Chondrocyte (in vitro differentiated cells): ENCODE measurements at regions not wholly inside any gene's neighbourhood (a gene's known extent, or its start where the extent isn't known, plus 50 kb on each side); places are given as distances from the start of the nearest gene placed in this dataset.

Source experiments
- DNase-seq: peaks from one replicate; pipeline ENCODE4 v3.0.0; 2021; ENCODE audit warnings: mixed read lengths, low spot score
- H3K27ac Mint-ChIP-seq: one replicate; pipeline ENCODE4 v1.8.0; 2021; ENCODE audit warnings: mild to moderate bottlenecking, moderate library complexity, mixed read lengths; ENCODE audit not compliant: unreplicated experiment
- H3K27me3 Mint-ChIP-seq: 2 replicates; pipeline ENCODE4 v1.8.0; 2021; ENCODE audit warnings: low read depth, mixed read lengths
- H3K36me3 Mint-ChIP-seq: 2 replicates; pipeline ENCODE4 v1.8.0; 2021; ENCODE audit warnings: low read depth, mixed read lengths
- H3K4me1 Mint-ChIP-seq: 2 replicates; pipeline ENCODE4 v1.8.0; 2021; ENCODE audit warnings: low read depth, mild to moderate bottlenecking, mixed read lengths
- H3K4me3 Mint-ChIP-seq: one replicate; pipeline ENCODE4 v1.8.0; 2021; ENCODE audit warnings: mild to moderate bottlenecking, moderate library complexity, mixed read lengths; ENCODE audit not compliant: unreplicated experiment
- H3K9me3 Mint-ChIP-seq: 2 replicates; pipeline ENCODE4 v1.8.0; 2021; ENCODE audit warnings: low read depth, mixed read lengths
- TF ChIP-seq, protein P1 (sequence below): fragments of 200-600 bp; sonication (generic); IDR thresholded peaks from 2 replicates; pipeline ENCODE4 v1.5.0; 2021; ENCODE audit warnings: antibody characterized with exemption, mild to moderate bottlenecking, moderate library complexity

DNA sequence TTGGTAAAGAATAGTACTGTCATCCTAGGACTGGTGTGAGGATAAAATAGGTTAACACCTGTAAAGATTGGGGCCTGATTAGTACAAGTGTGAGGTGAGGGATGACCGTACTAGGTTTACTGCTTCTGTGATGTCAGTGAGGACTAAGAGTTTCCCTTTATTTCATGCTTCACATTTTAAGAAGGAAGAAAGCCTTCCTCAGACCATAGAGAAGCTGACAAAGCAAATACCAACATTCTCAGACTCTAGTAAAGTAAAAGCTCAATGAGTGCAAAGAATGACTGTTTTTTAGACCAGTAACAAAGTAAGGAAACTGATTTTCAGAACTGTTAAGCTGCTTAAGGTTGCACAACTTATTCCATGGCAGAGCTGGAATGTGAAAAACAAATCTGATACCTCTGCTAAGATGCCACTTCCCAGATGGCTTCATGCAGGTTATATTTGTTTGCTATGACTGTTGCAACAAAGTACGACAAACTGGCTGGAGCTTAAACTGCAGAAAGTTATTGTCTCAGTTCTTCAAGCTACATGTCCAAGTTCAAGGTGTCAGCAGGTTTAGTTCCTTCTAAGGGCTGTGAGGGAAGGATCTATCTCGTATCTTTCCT is 354.9 kb downstream of the RSL24D1 start:
- H3K27me3 Mint-ChIP-seq, result peaks cover 6% of the 10 kb centered on the region
- no peak overlapping the region for H3K27ac Mint-ChIP-seq
- TF ChIP-seq, protein P1, sequence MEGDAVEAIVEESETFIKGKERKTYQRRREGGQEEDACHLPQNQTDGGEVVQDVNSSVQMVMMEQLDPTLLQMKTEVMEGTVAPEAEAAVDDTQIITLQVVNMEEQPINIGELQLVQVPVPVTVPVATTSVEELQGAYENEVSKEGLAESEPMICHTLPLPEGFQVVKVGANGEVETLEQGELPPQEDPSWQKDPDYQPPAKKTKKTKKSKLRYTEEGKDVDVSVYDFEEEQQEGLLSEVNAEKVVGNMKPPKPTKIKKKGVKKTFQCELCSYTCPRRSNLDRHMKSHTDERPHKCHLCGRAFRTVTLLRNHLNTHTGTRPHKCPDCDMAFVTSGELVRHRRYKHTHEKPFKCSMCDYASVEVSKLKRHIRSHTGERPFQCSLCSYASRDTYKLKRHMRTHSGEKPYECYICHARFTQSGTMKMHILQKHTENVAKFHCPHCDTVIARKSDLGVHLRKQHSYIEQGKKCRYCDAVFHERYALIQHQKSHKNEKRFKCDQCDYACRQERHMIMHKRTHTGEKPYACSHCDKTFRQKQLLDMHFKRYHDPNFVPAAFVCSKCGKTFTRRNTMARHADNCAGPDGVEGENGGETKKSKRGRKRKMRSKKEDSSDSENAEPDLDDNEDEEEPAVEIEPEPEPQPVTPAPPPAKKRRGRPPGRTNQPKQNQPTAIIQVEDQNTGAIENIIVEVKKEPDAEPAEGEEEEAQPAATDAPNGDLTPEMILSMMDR, result no peak
- no peaks in the 10 kb centered on the region for H3K36me3 Mint-ChIP-seq
- DNase-seq, result no peak
- no peak overlapping the region for H3K4me3 Mint-ChIP-seq
- H3K4me1 Mint-ChIP-seq, result no peaks in the 10 kb centered on the region
- H3K9me3 Mint-ChIP-seq, result peaks cover 9% of the 10 kb centered on the region

DNA sequence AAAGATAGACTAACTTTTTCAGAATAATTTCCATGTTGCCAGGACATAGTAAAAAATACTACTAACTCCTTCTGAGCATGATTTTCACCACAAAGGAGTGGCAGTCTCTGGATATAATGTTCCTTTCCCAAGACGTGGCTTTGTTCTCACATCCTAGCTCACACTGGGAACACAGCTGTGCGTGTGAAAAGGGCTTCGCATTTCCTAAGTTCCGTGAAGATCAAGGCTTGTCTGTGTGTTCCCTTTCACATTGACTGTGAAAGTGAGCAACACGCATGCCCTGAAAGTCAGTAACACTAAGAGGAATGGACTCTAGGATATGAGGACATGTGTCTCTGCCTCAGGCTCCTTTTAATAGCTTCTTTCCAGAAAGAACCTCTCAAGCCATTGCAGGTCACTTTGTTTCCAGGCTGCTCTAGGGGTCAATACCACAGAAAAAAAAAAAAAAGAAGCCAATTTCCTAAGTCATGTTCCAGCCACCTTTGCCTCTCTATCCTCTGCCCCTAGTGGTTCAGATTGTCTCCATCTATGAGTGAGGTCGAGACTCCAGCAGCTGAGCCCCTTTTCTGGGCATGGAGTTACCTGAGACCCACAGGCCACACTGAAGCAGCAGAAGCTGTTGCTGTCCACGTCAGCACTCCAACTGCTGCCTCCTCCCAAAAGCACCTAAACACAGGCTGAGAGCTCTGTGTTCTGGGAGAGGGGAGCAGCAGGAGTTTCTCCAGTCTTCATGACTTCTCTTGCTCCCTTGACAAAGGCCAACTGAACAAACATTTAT is 355.9 kb downstream of the RSL24D1 start:
- Mint-ChIP-seq H3K36me3 (no peaks in the 10 kb centered on the region), H3K4me1 (no peaks in the 10 kb centered on the region), H3K27me3 (peaks cover 6% of the 10 kb centered on the region), H3K27ac (no peak overlapping the region), H3K4me3 (no peak overlapping the region), H3K9me3 (peaks cover 9% of the 10 kb centered on the region)
- no peak for DNase-seq
- TF ChIP-seq, protein P1, result no peak

DNA sequence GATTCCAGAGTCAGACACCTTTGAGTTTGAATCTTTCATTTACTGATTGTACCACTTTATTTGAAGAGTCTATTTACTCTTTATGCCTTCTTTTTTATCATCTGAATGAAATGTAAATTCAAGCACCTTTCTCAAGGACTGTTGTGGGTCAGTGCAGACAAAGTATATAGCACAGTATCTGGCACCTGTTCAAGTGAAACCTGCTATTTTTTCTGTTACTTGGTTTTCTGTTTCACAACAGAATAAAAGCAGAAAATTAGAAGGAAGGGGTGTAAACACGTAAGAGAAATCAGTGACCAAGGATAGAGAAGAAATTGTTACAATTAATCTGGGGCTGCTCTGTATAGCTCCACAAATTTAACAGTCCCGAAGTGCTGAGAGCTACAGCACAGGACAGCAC is 357.4 kb downstream of the RSL24D1 start:
- no peaks in the 10 kb centered on the region for H3K4me1 Mint-ChIP-seq
- H3K27me3 Mint-ChIP-seq, result peaks cover 6% of the 10 kb centered on the region
- H3K27ac Mint-ChIP-seq, result no peak overlapping the region
- no peak overlapping the region for H3K4me3 Mint-ChIP-seq
- no peak for DNase-seq
- TF ChIP-seq, protein P1, result no peak
- H3K36me3 Mint-ChIP-seq, result no peaks in the 10 kb centered on the region
- peaks cover 6% of the 10 kb centered on the region for H3K9me3 Mint-ChIP-seq

DNA sequence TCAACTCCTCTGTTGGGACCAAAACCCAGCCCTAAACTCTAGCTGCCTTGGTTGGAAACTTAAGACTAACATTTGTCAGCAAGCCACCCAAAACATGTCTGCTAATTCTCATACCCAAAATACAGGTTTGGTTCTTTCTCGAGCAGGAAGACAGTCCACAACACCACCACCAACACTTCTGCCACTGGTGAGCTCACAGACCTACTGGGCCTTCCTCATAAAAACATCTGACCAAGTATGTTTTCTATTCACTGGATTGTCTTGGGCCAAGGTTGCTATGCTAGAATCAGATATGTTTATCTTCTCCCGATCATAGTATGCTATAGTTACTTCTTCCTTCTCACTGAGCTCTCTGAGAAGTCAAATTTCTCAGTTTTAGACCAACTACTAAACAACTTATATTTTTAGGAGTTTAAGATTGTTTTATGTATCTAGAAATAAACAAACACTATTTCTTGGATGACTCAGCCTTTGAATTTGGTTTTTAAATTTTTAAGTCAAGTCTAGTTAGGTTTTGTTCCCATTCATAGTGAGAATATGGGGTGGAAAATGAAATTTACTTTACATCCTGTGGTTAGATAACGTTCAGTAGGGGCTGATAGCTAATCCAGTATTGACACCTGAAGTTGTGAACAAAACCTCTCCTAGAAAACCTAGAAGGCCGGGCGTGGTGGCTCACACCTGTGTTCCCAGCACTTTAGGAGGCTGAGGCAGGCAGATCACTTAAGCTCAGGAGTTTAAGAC is 360.5 kb downstream of the RSL24D1 start:
- peaks cover 6% of the 10 kb centered on the region for H3K27me3 Mint-ChIP-seq
- H3K27ac Mint-ChIP-seq, result no peak overlapping the region
- no peak for DNase-seq
- no peaks in the 10 kb centered on the region for H3K36me3 Mint-ChIP-seq
- no peak overlapping the region for H3K4me3 Mint-ChIP-seq
- TF ChIP-seq, protein P1, result no peak
- peaks cover 3% of the 10 kb centered on the region for H3K9me3 Mint-ChIP-seq
- no peaks in the 10 kb centered on the region for H3K4me1 Mint-ChIP-seq

DNA sequence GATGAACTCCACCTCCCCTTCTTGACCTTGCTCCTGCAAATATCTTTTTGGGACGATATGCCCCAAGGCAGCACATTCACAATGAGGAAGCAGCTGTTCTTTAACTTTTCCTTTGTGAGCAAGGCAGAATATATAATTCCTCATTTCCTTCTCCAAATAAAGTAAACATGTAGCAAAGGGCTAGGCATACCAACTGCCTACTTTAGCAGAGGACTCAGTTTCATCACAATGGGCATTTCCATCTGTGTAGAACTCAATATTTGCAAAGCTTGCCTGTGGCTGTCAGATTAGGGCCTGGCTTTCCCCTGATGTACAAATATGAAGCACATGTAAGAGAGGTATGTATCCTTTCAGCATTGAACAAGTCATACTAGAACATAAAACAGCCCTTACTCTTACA is 366.9 kb downstream of the RSL24D1 start:
- no peaks in the 10 kb centered on the region for H3K4me1 Mint-ChIP-seq
- TF ChIP-seq, protein P1, result no peak
- peaks cover 25% of the 10 kb centered on the region for H3K9me3 Mint-ChIP-seq
- H3K4me3 Mint-ChIP-seq, result no peak overlapping the region
- DNase-seq, result no peak
- no peaks in the 10 kb centered on the region for H3K36me3 Mint-ChIP-seq
- no peaks in the 10 kb centered on the region for H3K27me3 Mint-ChIP-seq
- no peak overlapping the region for H3K27ac Mint-ChIP-seq
